HEK293 (cell line): ENCODE measurements at regions not wholly inside any gene's neighbourhood (a gene's known extent, or its start where the extent isn't known, plus 50 kb on each side); places are given as distances from the start of the nearest gene placed in this dataset.

Experiments
- MYNN ChIP-seq: fragments of 450-650 bp; formaldehyde crosslinking; IDR thresholded peaks from 2 replicates; pipeline ENCODE4 v1.5.1; 2016; ENCODE audit warnings: missing biosample characterization, missing genetic modification characterization, borderline replicate concordance
- SP2 ChIP-seq: fragments of 450-650 bp; formaldehyde crosslinking; IDR thresholded peaks from 2 replicates; pipeline ENCODE4 v1.5.1; 2016; ENCODE audit warnings: missing biosample characterization, missing genetic modification characterization
- ZNF18 ChIP-seq: fragments of 450-650 bp; formaldehyde crosslinking; IDR thresholded peaks from 2 replicates; pipeline ENCODE4 v1.5.1; 2016; ENCODE audit warnings: missing biosample characterization, missing genetic modification characterization
- ZNF623 ChIP-seq: fragments of 450-650 bp; formaldehyde crosslinking; IDR thresholded peaks from 2 replicates; pipeline ENCODE4 v1.5.1; 2016; ENCODE audit warnings: missing biosample characterization, missing genetic modification characterization
- ZNF843 ChIP-seq: fragments of 450-650 bp; formaldehyde crosslinking; IDR thresholded peaks from 2 replicates; pipeline ENCODE4 v1.5.1; 2016; ENCODE audit warnings: missing biosample characterization, missing genetic modification characterization
- TF ChIP-seq, protein P1 (sequence below): fragments of 450-650 bp; formaldehyde crosslinking; IDR thresholded peaks from 2 replicates; pipeline ENCODE4 v1.5.1; 2017; ENCODE audit warnings: missing biosample characterization, missing genetic modification characterization
- TF ChIP-seq, protein P2 (sequence below): fragments of 450-650 bp; formaldehyde crosslinking; IDR thresholded peaks from 2 replicates; pipeline ENCODE4 v1.5.1; 2016; ENCODE audit warnings: missing biosample characterization, missing genetic modification characterization

GRCh38 chr18:63054901-63055584 is 264.5 kb downstream of the BCL2 start:
- TF ChIP-seq, protein P1, sequence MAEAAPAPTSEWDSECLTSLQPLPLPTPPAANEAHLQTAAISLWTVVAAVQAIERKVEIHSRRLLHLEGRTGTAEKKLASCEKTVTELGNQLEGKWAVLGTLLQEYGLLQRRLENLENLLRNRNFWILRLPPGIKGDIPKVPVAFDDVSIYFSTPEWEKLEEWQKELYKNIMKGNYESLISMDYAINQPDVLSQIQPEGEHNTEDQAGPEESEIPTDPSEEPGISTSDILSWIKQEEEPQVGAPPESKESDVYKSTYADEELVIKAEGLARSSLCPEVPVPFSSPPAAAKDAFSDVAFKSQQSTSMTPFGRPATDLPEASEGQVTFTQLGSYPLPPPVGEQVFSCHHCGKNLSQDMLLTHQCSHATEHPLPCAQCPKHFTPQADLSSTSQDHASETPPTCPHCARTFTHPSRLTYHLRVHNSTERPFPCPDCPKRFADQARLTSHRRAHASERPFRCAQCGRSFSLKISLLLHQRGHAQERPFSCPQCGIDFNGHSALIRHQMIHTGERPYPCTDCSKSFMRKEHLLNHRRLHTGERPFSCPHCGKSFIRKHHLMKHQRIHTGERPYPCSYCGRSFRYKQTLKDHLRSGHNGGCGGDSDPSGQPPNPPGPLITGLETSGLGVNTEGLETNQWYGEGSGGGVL (tag by site-specific recombination) = no peak
- TF ChIP-seq ZNF18 (tag by site-specific recombination) (no peak), ZNF843 (tag by site-specific recombination) (no peak), SP2 (no peak), MYNN (no peak), ZNF623 (tag by site-specific recombination) (no peak)
- TF ChIP-seq, protein P2, sequence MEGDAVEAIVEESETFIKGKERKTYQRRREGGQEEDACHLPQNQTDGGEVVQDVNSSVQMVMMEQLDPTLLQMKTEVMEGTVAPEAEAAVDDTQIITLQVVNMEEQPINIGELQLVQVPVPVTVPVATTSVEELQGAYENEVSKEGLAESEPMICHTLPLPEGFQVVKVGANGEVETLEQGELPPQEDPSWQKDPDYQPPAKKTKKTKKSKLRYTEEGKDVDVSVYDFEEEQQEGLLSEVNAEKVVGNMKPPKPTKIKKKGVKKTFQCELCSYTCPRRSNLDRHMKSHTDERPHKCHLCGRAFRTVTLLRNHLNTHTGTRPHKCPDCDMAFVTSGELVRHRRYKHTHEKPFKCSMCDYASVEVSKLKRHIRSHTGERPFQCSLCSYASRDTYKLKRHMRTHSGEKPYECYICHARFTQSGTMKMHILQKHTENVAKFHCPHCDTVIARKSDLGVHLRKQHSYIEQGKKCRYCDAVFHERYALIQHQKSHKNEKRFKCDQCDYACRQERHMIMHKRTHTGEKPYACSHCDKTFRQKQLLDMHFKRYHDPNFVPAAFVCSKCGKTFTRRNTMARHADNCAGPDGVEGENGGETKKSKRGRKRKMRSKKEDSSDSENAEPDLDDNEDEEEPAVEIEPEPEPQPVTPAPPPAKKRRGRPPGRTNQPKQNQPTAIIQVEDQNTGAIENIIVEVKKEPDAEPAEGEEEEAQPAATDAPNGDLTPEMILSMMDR (tag by site-specific recombination) = no peak
